Heart right ventricle (tissue), 16 donors: ENCODE measurements at regions not wholly inside any gene's neighbourhood (a gene's known extent, or its start where the extent isn't known, plus 50 kb on each side); places are given as distances from the start of the nearest gene placed in this dataset.

Experiments used
- ATAC-seq, 8 donors: fragments of 200-7000 bp; cut with Tn5 transposase; one replicate each; pipeline ENCODE4 v1.9.1; 2020; ENCODE audit warnings: mild to moderate bottlenecking in 8 of 8, moderate library complexity in 8 of 8, moderate number of reproducible peaks in 1 of 8
- DNase-seq, 2 donors: peaks; one replicate each; pipeline ENCODE4 v3.0.0-alpha.2; 2020
- H3K27ac ChIP-seq, 10 donors: fragments of 200-600 bp; sonication (generic) in 2 of 10; one replicate each; pipeline versions ENCODE4 v1.5.0 to v1.8.0; 2020 to 2022; ENCODE audit warnings: mild to moderate bottlenecking in 3 of 10
- H3K27me3 ChIP-seq, 7 donors: fragments of 200-600 bp; one replicate each; pipeline ENCODE4 v1.8.0; 2021 to 2022; ENCODE audit warnings: mild to moderate bottlenecking in 2 of 7
- H3K36me3 ChIP-seq, 9 donors: fragments of 200-600 bp; sonication (generic) in 1 of 9; one replicate each; pipeline versions ENCODE4 v1.5.0 to v1.8.0; 2020 to 2022; ENCODE audit warnings: mild to moderate bottlenecking in 2 of 9
- H3K4me1 ChIP-seq, 9 donors: fragments of 200-600 bp; sonication (generic) in 1 of 9; one replicate each; pipeline versions ENCODE4 v1.5.0 to v1.8.0; 2020 to 2022; ENCODE audit warnings: mild to moderate bottlenecking in 4 of 9
- H3K4me3 ChIP-seq, 10 donors: fragments of 200-600 bp; sonication (generic) in 2 of 10; one replicate each; pipeline versions ENCODE4 v1.5.0 to v1.8.0; 2020 to 2022; ENCODE audit warnings: mild to moderate bottlenecking in 7 of 10, moderate library complexity in 2 of 10
- H3K9me3 ChIP-seq, 11 donors: fragments of 200-600 bp in 10 of 11; sonication (generic) in 2 of 11; one replicate each; pipeline versions ENCODE4 v1.5.0 to v1.8.0; 2013 to 2022; ENCODE audit warnings: mild to moderate bottlenecking in 2 of 11, control low read depth in 1 of 11, moderate library complexity in 1 of 11
- CTCF ChIP-seq, 9 donors: fragments of 200-600 bp; sonication (generic) in 2 of 9; IDR thresholded peaks; one replicate each; pipeline versions ENCODE4 v1.5.0 to v1.8.0; 2021 to 2022; ENCODE audit warnings: antibody characterized with exemption in 9 of 9, mild to moderate bottlenecking in 5 of 9, moderate library complexity in 1 of 9
- WGBS, 2 donors: extraction: QIAGEN DNeasy Blood & Tissue Kit; methylation state at CpG; one replicate each; pipeline ENCODE4 v1.1.7; 2013; ENCODE audit warnings: inconsistent platforms in 1 of 2; 5-methylcytosine and 5-hydroxymethylcytosine counted together
- intact Hi-C, 10 donors: fragments of 100-400 bp; cut with DNase I; formaldehyde crosslinking; loops; one replicate each; pipeline versions ENCODE4 v1.11.1 to v1.14.2; 2022
- donor health status: Arrhythmogenic right ventricular cardiomyopathy.
- donor health status: ischemic (EF 13 %, LVEDD 7.1; RV severe dilation, severe dysfunction).
- donor health status: healthy with polysubstance abuse.
- donor health status: DM: no; HTN: yes; CAD: no.
- donor health status: DM: no; HTN: no; CAD: no.
- donor health status: ischemic (EF 25% LVEDD 6.9; RV normal size, moderate dysfunction).
- donor health status: ischemic (EF 25% LVEDD 5.7; RV mildly dilated, moderate dysfunction).
- donor health status: healthy.
- donor health status: DM: yes; HTN: yes; CAD: no.
- donor health status: Ischemic cardiomyopathy.
- donor health status: ischemic (EF 35%, LVEDD 5.7; RV mildly dilated, moderate dysfunction).
- donor health status: nonischemic (EF 11% LVEDD 7.7; RV severe dilation, severe dysfunction).
- donor health status: DM: yes; HTN: yes; CAD: no.
- donor health status: PGD.
- donor health status: ischemic (EF 29% LVEDD 5.4; RV normal size, mild dysfunction).
- donor health status: nonischemic (EF 23%, LVEDD 6.1; RV moderate dilation, normal function).

GRCh38 chr2:195356026-195356425, 301.0 kb upstream of the SLC39A10 start:
- intact Hi-C loops: no loop called here
- Histone ChIP-seq H3K4me1 (no peaks in the 10 kb centered on the region), H3K4me3 (no peak overlapping the region), H3K9me3 (peaks cover 0 to 7% (median 0%) of the 10 kb centered on the region in 11 donors), H3K27ac (no peak overlapping the region), H3K27me3 (no peaks in the 10 kb centered on the region), H3K36me3 (no peaks in the 10 kb centered on the region)
- no peak for TF ChIP-seq CTCF (IDR thresholded peaks at IDR 0.05)
- ATAC-seq (no peak), DNase-seq (no peak)
- 44 to 53% methylated on average over 1 of the region's 1 CpG for WGBS, 2 donors

GRCh38 chr2:195352581-195352980, 304.4 kb upstream of the SLC39A10 start:
- Histone ChIP-seq H3K4me1 (no peaks in the 10 kb centered on the region), H3K9me3 (peaks cover 0 to 11% (median 0%) of the 10 kb centered on the region in 11 donors), H3K27me3 (no peaks in the 10 kb centered on the region), H3K36me3 (no peaks in the 10 kb centered on the region), H3K4me3 (no peak overlapping the region), H3K27ac (no peak overlapping the region)
- ATAC-seq (no peak), DNase-seq (no peak)
- TF ChIP-seq CTCF (IDR thresholded peaks at IDR 0.05): no peak
- intact Hi-C loops: no loop called here
- WGBS, 2 donors: 56 to 61% methylated on average over 5 of the region's 5 CpGs

- ATAC-seq: no peak
These were observed 313.0 kb upstream of the SLC39A10 start for GRCh38 chr2:195343942-195344530.

GRCh38 chr2:195343540-195343939, 313.5 kb upstream of the SLC39A10 start:
- intact Hi-C loops: no loop called here
- Histone ChIP-seq H3K27me3 (no peaks in the 10 kb centered on the region), H3K4me3 (no peak overlapping the region), H3K4me1 (no peaks in the 10 kb centered on the region), H3K9me3 (peaks cover 0 to 5% (median 0%) of the 10 kb centered on the region in 11 donors), H3K27ac (no peak overlapping the region), H3K36me3 (no peaks in the 10 kb centered on the region)
- 84 to 89% methylated on average over 2 of the region's 2 CpGs for WGBS, 2 donors
- no peak for TF ChIP-seq CTCF (IDR thresholded peaks at IDR 0.05)
- DNase-seq (no peak), ATAC-seq (no peak)

More at GRCh38 chr2:195343942-195344530, 313.0 kb upstream of the SLC39A10 start:
- Histone ChIP-seq H3K9me3 (peaks cover 0 to 5% (median 0%) of the 10 kb centered on the region in 11 donors), H3K27ac (no peak overlapping the region), H3K36me3 (no peaks in the 10 kb centered on the region), H3K4me1 (no peaks in the 10 kb centered on the region), H3K27me3 (no peaks in the 10 kb centered on the region), H3K4me3 (no peak overlapping the region)
- WGBS, 2 donors: 62 to 71% methylated on average over 5 of the region's 5 CpGs
- intact Hi-C loops: no loop called here
- DNase-seq: no peak
- TF ChIP-seq CTCF (IDR thresholded peaks at IDR 0.05): no peak
